HG03159 (cell line): ENCODE measurements at regions not wholly inside any gene's neighbourhood (a gene's known extent, or its start where the extent isn't known, plus 50 kb on each side); places are given as distances from the start of the nearest gene placed in this dataset.
"Not testable (repeated sequence)": the region's sequence is repeated elsewhere in the genome, so short reads cannot be mapped to it uniquely, and the experiment has no call there.

Source experiments
- ATAC-seq: cut with Tn5 transposase; IDR thresholded peaks from one replicate; pipeline ENCODE4 v1.9.1; 2021; ENCODE audit warnings: mild to moderate bottlenecking, moderate library complexity; ENCODE audit not compliant: unreplicated experiment

- ATAC-seq, result no peak
Observed at GRCh38 chr1:232146514-232146913, 483.4 kb downstream of the SIPA1L2 start.

GRCh38 chr1:232145768-232146167, 484.2 kb downstream of the SIPA1L2 start:
- ATAC-seq, result no peak

- ATAC-seq, result no peak
Observed at GRCh38 chr1:232144696-232145230, 485.2 kb downstream of the SIPA1L2 start.

GRCh38 chr1:232143315-232143886, 486.5 kb downstream of the SIPA1L2 start:
- ATAC-seq, result no peak

- no peak for ATAC-seq
Observed at GRCh38 chr1:232142403-232143314, 487.3 kb downstream of the SIPA1L2 start.

- not testable (repeated sequence) for ATAC-seq
Observed at GRCh38 chr1:232141167-232141448, 488.8 kb downstream of the SIPA1L2 start.

- no peak for ATAC-seq
Observed at GRCh38 chr1:232140419-232141166, 489.3 kb downstream of the SIPA1L2 start.

GRCh38 chr1:232139444-232139843, 490.5 kb downstream of the SIPA1L2 start:
- no peak for ATAC-seq

GRCh38 chr1:232138044-232138443, 491.9 kb downstream of the SIPA1L2 start:
- ATAC-seq, result no peak

- ATAC-seq, result no peak
Observed at GRCh38 chr1:232137066-232137465, 492.9 kb downstream of the SIPA1L2 start.

GRCh38 chr1:232136136-232136535, 493.8 kb downstream of the SIPA1L2 start:
- no peak for ATAC-seq

GRCh38 chr1:232134365-232134764, 495.6 kb downstream of the SIPA1L2 start:
- ATAC-seq, result no peak

- ATAC-seq, result no peak
Observed at GRCh38 chr1:232132572-232132971, 497.4 kb downstream of the SIPA1L2 start.

GRCh38 chr1:232131715-232132391, 498.1 kb downstream of the SIPA1L2 start:
- no peak for ATAC-seq

- no peak for ATAC-seq
Observed at GRCh38 chr1:232130815-232131480, 499.0 kb downstream of the SIPA1L2 start.

GRCh38 chr1:232127190-232127589, 500.6 kb downstream of the DISC1 start:
- no peak for ATAC-seq

- ATAC-seq, result no peak
Observed at GRCh38 chr1:232123775-232124659, 497.4 kb downstream of the DISC1 start.

- ATAC-seq, result not testable (repeated sequence)
Observed at GRCh38 chr1:232117903-232118302, 491.3 kb downstream of the DISC1 start.

GRCh38 chr1:232114985-232115384, 488.4 kb downstream of the DISC1 start:
- ATAC-seq, result no peak
